GM11168 (cell line): ENCODE measurements at regions not wholly inside any gene's neighbourhood (a gene's known extent, or its start where the extent isn't known, plus 50 kb on each side); places are given as distances from the start of the nearest gene placed in this dataset.
"Not testable (repeated sequence)": the region's sequence is repeated elsewhere in the genome, so short reads cannot be mapped to it uniquely, and the experiment has no call there.

ENCODE experiments used
- in situ Hi-C: fragments of 300-500 bp; cut with MboI; formaldehyde crosslinking; loops from one replicate; pipeline ENCODE4 v1.12.0; 2022; ENCODE audit warnings: low sequenced_read_pairs; ENCODE audit not compliant: unreplicated experiment

DNA sequence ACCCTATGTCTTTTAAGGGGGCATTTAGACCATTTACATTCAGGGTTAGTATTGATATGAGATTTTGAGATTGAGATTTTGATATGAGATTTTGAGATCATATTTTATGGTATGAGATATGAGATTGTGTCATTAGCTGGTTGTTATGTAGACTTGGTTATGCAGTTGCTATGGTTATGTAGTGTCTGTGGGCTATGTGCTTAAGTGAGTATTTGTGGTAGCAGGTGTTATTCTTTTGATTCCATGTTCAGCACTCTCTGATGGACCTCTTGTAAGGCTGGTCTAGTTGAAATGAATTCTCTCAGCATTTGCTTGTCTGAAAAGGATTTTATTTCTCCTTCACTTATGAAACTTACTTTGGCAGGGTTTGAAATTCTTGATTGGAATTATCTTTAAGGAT, 225.4 kb downstream of the SATB1 start:
- in situ Hi-C loops, result no loop called here

GRCh38 chr3:18195836-18196235, 229.3 kb downstream of the SATB1 start:
- in situ Hi-C loops, result no loop called here

DNA sequence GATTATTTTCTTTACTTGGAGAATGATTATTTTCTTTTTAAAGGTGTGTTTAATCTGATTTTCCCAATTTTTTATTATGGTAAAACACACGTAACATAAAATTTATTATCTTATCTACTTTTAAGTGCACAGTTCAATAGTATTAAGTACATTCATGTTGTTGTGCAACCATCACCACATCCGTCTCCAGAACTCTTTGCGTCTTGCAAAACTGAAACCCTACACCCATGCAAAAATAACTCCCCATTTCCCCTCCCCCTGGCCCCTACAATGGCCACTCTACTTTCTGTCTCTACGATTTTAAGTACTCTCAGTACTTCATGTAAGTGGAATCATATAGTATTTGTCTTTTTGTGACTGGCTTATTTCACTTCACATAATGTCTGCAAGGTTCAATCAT, 230.7 kb downstream of the SATB1 start:
- in situ Hi-C loops, result no loop called here

- in situ Hi-C loops, result no loop called here
Measured at GRCh38 chr3:18190646-18191045, 234.5 kb downstream of the SATB1 start.

- in situ Hi-C loops, result no loop called here
Measured at GRCh38 chr3:18189282-18190050, 235.7 kb downstream of the SATB1 start.

- in situ Hi-C loops, result no loop called here
Measured at GRCh38 chr3:18188491-18188890, 236.6 kb downstream of the SATB1 start.

GRCh38 chr3:18185624-18186023, 239.5 kb downstream of the SATB1 start:
- in situ Hi-C loops, result no loop called here

DNA sequence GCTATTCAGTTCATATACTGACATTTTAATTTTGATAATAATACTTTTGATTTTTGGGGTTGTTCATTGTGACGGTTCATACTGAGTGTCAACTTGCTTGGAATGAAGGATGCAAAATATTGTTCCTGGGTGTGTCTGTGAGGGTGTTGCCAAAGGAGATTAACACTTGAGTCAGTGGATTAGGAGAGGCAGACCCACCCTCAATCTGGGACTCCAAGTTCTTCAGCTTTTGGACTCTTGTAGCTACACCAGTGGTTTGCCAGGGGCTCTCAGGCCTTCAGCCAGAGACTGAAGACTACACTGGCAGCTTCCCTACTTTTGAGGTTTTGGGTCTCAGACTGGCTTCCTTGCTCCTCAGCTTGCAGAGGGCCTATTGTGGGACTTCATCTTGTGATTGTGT, 242.2 kb downstream of the SATB1 start:
- in situ Hi-C loops, result not testable (repeated sequence)

DNA sequence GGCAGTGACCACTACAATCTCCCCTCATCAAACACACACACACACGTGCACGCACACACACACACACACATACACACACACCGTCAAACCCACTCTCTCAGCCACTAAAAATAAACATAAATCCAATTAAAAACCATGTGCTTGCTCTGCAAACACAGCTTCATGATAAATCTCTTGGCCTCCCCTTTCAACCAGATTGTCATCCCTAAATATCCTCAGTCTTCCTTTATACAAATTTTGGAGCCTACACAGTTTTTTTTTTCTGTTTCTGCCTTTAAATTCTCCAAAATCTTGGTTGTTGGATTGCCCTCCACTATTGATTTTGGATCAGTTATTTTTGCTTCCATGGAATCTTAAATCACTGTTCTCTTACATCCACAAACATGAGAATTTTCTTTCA, 245.6 kb downstream of the SATB1 start:
- in situ Hi-C loops, result no loop called here

- in situ Hi-C loops, result no loop called here
Measured at GRCh38 chr3:18177271-18177670, 247.9 kb downstream of the SATB1 start.

GRCh38 chr3:18173891-18174290, 251.2 kb downstream of the SATB1 start:
- in situ Hi-C loops, result not testable (repeated sequence)

GRCh38 chr3:18159681-18160080, 265.5 kb downstream of the SATB1 start:
- in situ Hi-C loops, result no loop called here

DNA sequence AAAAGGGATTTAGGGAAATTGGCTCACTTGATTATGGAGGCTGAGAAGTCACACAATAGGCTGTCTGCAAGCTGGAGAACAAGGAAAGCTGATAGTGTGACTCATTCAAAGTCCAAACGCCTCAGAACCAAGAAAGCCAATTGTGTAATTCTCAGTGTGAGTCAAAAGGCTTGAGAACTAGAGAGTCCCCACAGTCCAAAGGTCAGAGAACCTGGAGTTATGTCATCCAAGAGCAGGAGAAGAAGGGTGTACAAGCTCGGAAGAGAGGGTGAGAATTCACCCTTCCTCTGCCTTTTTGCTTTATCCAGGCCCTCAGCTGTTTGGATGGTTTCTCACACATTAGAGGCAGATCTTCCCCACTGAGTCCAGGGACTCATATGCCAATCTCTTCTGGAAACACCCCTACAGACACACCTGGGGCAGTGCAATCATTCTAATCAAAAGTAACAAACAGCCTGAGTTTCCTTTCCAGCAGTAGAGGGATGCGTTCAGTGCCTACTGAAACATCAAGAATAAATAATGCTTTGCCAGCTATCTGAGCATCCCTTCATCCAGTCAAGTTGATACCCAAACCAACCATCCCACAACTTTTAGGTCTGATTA, 271.5 kb downstream of the SATB1 start:
- in situ Hi-C loops, result no loop called here

DNA sequence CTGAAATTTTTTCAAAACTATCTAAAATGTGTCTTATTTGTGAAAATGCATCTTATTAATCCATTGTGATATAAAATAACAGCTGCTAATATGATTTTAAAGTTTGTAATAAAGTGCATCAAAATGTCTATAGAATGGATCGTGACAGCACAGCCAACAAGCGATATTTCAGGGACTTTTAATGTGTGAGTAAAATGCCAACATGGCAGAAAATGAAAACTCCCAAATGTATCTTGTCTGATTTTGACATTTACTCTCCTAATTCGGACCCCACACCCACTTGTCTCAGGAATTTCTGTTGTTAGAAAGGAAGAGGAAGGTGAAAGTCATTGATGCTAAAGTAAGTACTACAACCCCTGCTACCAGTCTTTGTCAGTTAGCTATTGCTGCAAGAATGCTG, 273.9 kb downstream of the SATB1 start:
- in situ Hi-C loops, result no loop called here

GRCh38 chr3:18149935-18150334, 275.2 kb downstream of the SATB1 start:
- in situ Hi-C loops, result no loop called here

- in situ Hi-C loops, result no loop called here
Measured at GRCh38 chr3:18149386-18149785, 275.8 kb downstream of the SATB1 start.

DNA sequence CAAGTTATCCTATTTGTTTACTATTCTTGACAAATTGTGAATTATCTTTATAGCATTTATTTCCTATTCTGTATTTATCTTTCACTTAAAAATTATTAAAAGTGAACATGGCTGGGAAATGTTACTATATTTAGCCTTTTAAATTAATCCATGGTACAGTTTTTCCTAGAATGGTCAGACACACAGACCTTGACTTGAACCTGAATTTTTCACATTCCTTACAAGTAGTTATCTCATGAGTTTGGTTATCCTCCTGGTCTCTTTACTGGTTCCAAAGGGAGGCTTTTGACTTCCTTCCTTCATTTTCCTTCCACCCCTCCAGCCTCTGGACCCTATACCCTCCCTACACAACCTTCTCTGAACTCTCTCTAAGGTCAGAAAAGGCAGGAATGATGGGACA, 280.6 kb downstream of the SATB1 start:
- in situ Hi-C loops, result no loop called here

DNA sequence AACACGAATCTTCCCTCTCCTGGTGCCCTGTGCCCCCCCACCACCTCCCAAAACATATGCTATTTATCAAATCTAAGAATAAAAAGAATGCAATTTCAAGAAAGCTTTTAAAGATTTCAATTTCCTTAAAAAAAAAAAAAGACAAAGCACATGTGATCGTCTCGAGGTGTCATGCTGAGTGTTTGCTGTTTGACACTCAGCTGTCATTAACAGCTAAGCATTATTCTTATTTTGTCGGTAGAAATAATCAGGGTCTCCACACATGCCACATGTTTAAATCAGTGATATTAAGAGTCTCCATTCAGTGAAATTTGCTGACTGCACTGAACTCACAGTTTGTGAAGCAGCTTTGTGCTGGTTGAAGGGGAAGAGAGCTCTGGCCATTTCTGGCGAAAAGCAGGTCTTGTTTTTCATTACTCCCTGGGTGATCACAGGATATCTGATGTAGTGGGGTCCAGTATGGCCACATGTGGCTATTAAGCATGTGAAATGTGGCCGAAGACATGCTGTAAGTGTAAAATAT, 281.8 kb downstream of the SATB1 start:
- in situ Hi-C loops, result no loop called here

GRCh38 chr3:18137958-18138357, 287.2 kb downstream of the SATB1 start:
- in situ Hi-C loops, result no loop called here

- in situ Hi-C loops, result no loop called here
Measured at GRCh38 chr3:18135060-18135814, 289.9 kb downstream of the SATB1 start.

GRCh38 chr3:18134386-18135059, 290.6 kb downstream of the SATB1 start:
- in situ Hi-C loops, result no loop called here
